ENCODE measurements at regions not wholly inside any gene's neighbourhood (a gene's known extent, or its start where the extent isn't known, plus 50 kb on each side); places are given as distances from the start of the nearest gene placed in this dataset.

DNA sequence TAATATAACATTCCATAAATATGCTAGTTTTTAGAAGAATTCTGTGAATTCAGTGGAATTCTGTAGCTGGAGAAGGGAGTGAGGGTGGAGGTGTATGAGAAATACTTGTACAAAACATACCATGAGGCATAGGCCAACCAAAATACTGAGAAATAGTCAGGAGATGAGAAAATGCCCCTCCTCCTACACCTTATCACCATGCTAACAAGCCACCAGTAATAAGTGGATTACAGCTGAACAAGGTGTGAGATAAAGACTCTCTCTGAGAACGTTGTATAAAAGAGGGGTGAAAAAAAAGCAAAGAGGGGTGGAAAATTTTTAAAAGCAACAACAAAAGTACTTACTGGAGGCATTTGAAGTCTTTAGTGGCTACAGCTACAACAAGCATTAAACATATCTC, 90.4 kb upstream of the IGFBP3 start:
- WGBS (ENCODE audit: insufficient coverage): no CpG with 5 or more reads among the region's 1 CpG
- Histone ChIP-seq H3K79me2 (ENCODE audit: control insufficient read depth, insufficient read depth, low read length) (no peaks in the 10 kb centered on the region), H3K27ac (ENCODE audit: low read length in 2 of 2) (no peak overlapping the region), H3K27me3 (replicated peaks in 1 of 4; ENCODE audit: control extremely low read depth in 1 of 4, control insufficient read depth in 3 of 4, insufficient read depth in 4 of 4, low read length in 3 of 4) (peaks cover 0 to 4% (median 0%) of the 10 kb centered on the region in 4 experiments), H3K36me3 (replicated peaks in 1 of 2; ENCODE audit: control extremely low read depth in 1 of 2, control insufficient read depth in 1 of 2, extremely low read depth in 1 of 2, insufficient read depth in 2 of 2, low read length in 1 of 2) (no peaks in the 10 kb centered on the region), H3K4me2 (replicated peaks; ENCODE audit: low read depth, low read length, poor library complexity, severe bottlenecking) (no peak overlapping the region), H3K4me1 (ENCODE audit: control insufficient read depth in 2 of 2, insufficient read depth in 2 of 2, low read length in 2 of 2) (no peaks in the 10 kb centered on the region), H3K4me3 (ENCODE audit: control extremely low read depth in 1 of 5, extremely low read depth in 1 of 5, insufficient read depth in 1 of 5, low read depth in 2 of 5, low read length in 4 of 5) (no peak overlapping the region), H3K9me3 (ENCODE audit: control extremely low read depth in 1 of 3, control insufficient read depth in 2 of 3, insufficient read depth in 1 of 3, low read length in 2 of 3) (peaks cover 0 to 5% (median 0%) of the 10 kb centered on the region in 3 donors), H2AFZ (ENCODE audit: insufficient read depth, low read depth, low read length, poor library complexity, severe bottlenecking) (no peak overlapping the region), H3K9ac (ENCODE audit: low read length) (no peak overlapping the region), H4K20me1 (ENCODE audit: control insufficient read depth, insufficient read depth, low read length, poor library complexity, severe bottlenecking) (no peaks in the 10 kb centered on the region)
- Mint-ChIP-seq H3K27ac (no peak overlapping the region), H3K27me3 (no peaks in the 10 kb centered on the region), H3K4me1 (no peaks in the 10 kb centered on the region), H3K4me3 (no peak overlapping the region), H3K9me3 (ENCODE audit: insufficient read depth) (no peaks in the 10 kb centered on the region)
- ATAC-seq (ENCODE audit: low read depth): no peak
- TF ChIP-seq, protein P1, sequence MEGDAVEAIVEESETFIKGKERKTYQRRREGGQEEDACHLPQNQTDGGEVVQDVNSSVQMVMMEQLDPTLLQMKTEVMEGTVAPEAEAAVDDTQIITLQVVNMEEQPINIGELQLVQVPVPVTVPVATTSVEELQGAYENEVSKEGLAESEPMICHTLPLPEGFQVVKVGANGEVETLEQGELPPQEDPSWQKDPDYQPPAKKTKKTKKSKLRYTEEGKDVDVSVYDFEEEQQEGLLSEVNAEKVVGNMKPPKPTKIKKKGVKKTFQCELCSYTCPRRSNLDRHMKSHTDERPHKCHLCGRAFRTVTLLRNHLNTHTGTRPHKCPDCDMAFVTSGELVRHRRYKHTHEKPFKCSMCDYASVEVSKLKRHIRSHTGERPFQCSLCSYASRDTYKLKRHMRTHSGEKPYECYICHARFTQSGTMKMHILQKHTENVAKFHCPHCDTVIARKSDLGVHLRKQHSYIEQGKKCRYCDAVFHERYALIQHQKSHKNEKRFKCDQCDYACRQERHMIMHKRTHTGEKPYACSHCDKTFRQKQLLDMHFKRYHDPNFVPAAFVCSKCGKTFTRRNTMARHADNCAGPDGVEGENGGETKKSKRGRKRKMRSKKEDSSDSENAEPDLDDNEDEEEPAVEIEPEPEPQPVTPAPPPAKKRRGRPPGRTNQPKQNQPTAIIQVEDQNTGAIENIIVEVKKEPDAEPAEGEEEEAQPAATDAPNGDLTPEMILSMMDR (IDR thresholded peaks at IDR 0.05): no peak
- TF ChIP-seq EZH2 (IDR thresholded peaks at IDR 0.05; ENCODE audit: borderline replicate concordance, insufficient read depth, low read depth, low read length, poor library complexity, severe bottlenecking): no peak
- intact Hi-C loops (cut with micrococcal nuclease): no loop called here
- CTCF ChIA-PET: no interaction called here
- POLR2A ChIA-PET: no interaction called here
- DNase-seq: no peak

DNA sequence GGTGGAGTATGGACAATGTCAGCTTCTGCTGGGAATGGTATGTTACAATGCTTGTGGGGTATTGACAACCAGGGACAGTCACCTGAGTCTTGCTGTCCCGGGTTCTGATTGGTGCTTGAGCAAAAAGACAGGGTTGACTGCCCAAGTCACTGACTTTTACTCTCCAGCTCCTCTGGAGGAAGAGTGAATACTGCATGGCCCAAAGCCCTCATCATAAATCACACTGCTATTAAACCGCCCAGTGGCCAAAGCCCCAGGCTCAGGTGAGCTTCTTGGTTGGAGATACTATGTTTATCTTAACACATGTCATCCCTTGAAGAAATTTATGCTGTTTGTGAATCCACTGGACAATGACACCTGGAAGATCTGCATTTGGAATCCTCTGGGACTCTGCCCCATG, 90.0 kb upstream of the IGFBP3 start:
- H3K9ac ChIP-seq (ENCODE audit: low read length): no peak overlapping the region
- no peak overlapping the region for H3K4me3 ChIP-seq (ENCODE audit: control extremely low read depth in 1 of 5, extremely low read depth in 1 of 5, insufficient read depth in 1 of 5, low read depth in 2 of 5, low read length in 4 of 5)
- DNase-seq: no peak
- H3K79me2 ChIP-seq (ENCODE audit: control insufficient read depth, insufficient read depth, low read length): no peaks in the 10 kb centered on the region
- ChIA-PET POLR2A (no interaction called here), CTCF (no interaction called here)
- no peaks in the 10 kb centered on the region for H3K4me1 ChIP-seq (ENCODE audit: control insufficient read depth in 2 of 2, insufficient read depth in 2 of 2, low read length in 2 of 2)
- 60% methylated on average over 1 of the region's 2 CpGs for WGBS (ENCODE audit: insufficient coverage)
- no peak overlapping the region for H3K27ac ChIP-seq (ENCODE audit: low read length in 2 of 2)
- intact Hi-C loops (cut with micrococcal nuclease): no loop called here
- peaks cover 0 to 4% (median 0%) of the 10 kb centered on the region in 4 experiments for H3K27me3 ChIP-seq (replicated peaks in 1 of 4; ENCODE audit: control extremely low read depth in 1 of 4, control insufficient read depth in 3 of 4, insufficient read depth in 4 of 4, low read length in 3 of 4)
- H3K9me3 Mint-ChIP-seq (ENCODE audit: insufficient read depth): no peaks in the 10 kb centered on the region
- no peak overlapping the region for H3K4me3 Mint-ChIP-seq
- no peaks in the 10 kb centered on the region for H3K27me3 Mint-ChIP-seq
- no peak for TF ChIP-seq EZH2 (IDR thresholded peaks at IDR 0.05; ENCODE audit: borderline replicate concordance, insufficient read depth, low read depth, low read length, poor library complexity, severe bottlenecking)
- TF ChIP-seq, protein P1 (IDR thresholded peaks at IDR 0.05): no peak
- H4K20me1 ChIP-seq (ENCODE audit: control insufficient read depth, insufficient read depth, low read length, poor library complexity, severe bottlenecking): no peaks in the 10 kb centered on the region
- no peak overlapping the region for H2AFZ ChIP-seq (ENCODE audit: insufficient read depth, low read depth, low read length, poor library complexity, severe bottlenecking)
- no peak for ATAC-seq (ENCODE audit: low read depth)
- H3K9me3 ChIP-seq (ENCODE audit: control extremely low read depth in 1 of 3, control insufficient read depth in 2 of 3, insufficient read depth in 1 of 3, low read length in 2 of 3): peaks cover 0 to 5% (median 0%) of the 10 kb centered on the region in 3 donors
- no peak overlapping the region for H3K27ac Mint-ChIP-seq
- no peak overlapping the region for H3K4me2 ChIP-seq (replicated peaks; ENCODE audit: low read depth, low read length, poor library complexity, severe bottlenecking)
- H3K36me3 ChIP-seq (replicated peaks in 1 of 2; ENCODE audit: control extremely low read depth in 1 of 2, control insufficient read depth in 1 of 2, extremely low read depth in 1 of 2, insufficient read depth in 2 of 2, low read length in 1 of 2): no peaks in the 10 kb centered on the region
- H3K4me1 Mint-ChIP-seq: no peaks in the 10 kb centered on the region
